22Rv1 (cell line): ENCODE measurements at regions not wholly inside any gene's neighbourhood (a gene's known extent, or its start where the extent isn't known, plus 50 kb on each side); places are given as distances from the start of the nearest gene placed in this dataset.

Experiments used
- ZFX ChIP-seq: fragments of 450-650 bp; IDR thresholded peaks from 2 replicates; pipeline ENCODE4 v1.6.1; 2017; ENCODE audit warnings: antibody characterized with exemption, borderline replicate concordance
- TF ChIP-seq, protein P1 (sequence below): fragments of 450-650 bp; IDR thresholded peaks from 2 replicates; pipeline ENCODE4 v1.5.1; 2017; ENCODE audit warnings: mild to moderate bottlenecking

DNA sequence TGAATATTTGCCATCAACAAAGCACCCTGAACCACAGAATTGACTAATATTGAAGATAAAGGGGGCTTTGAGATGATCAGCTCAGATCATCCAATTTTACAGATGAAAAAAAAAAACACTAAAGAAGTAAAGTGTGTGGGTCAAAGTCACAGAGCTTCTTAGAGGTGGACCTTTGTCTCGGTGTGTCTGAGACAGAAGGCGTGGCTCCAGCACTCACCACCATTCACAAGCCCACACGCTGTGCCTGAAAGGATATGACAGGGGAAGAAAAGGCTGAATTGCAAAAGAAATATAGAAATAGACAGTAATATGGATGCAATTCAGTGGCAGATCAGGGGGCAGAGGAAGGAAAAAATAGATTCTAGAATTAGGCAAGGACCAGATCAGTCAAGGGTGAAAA lies 114.9 kb upstream of the PLXNA4 start:
- TF ChIP-seq, protein P1, sequence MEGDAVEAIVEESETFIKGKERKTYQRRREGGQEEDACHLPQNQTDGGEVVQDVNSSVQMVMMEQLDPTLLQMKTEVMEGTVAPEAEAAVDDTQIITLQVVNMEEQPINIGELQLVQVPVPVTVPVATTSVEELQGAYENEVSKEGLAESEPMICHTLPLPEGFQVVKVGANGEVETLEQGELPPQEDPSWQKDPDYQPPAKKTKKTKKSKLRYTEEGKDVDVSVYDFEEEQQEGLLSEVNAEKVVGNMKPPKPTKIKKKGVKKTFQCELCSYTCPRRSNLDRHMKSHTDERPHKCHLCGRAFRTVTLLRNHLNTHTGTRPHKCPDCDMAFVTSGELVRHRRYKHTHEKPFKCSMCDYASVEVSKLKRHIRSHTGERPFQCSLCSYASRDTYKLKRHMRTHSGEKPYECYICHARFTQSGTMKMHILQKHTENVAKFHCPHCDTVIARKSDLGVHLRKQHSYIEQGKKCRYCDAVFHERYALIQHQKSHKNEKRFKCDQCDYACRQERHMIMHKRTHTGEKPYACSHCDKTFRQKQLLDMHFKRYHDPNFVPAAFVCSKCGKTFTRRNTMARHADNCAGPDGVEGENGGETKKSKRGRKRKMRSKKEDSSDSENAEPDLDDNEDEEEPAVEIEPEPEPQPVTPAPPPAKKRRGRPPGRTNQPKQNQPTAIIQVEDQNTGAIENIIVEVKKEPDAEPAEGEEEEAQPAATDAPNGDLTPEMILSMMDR = no peak
- TF ChIP-seq ZFX = no peak
